ENCODE measurements at regions not wholly inside any gene's neighbourhood (a gene's known extent, or its start where the extent isn't known, plus 50 kb on each side); places are given as distances from the start of the nearest gene placed in this dataset.

- TF ChIP-seq NONO (IDR thresholded peaks at IDR 0.05) (no peak), NONO (CRISPR knock-in tag; conservative IDR thresholded peaks at IDR 0.05) (no peak), ZNF777 (CRISPR knock-in tag; IDR thresholded peaks at IDR 0.05) (no peak), KDM5A (IDR thresholded peaks at IDR 0.05; ENCODE audit: borderline replicate concordance, low read length) (no peak), ZNF781 (CRISPR knock-in tag; IDR thresholded peaks at IDR 0.05; ENCODE audit: borderline replicate concordance, not compliant biosample characterization) (no peak), SNAPC2 (CRISPR knock-in tag; IDR thresholded peaks at IDR 0.05) (no peak)
Measured at GRCh38 chr2:215672406-215672805, 236.5 kb upstream of the FN1 start (continued).

- POLR2A ChIA-PET: interaction anchor here (0.7 kb wide), 1 partner anchor 157 kb away, joined by 3 read pairs; no protein-coding TSS in a partner anchor
- intact Hi-C loops (cut with micrococcal nuclease; ENCODE audit: unreplicated experiment): no loop called here
- DNase-seq (ENCODE audit: low spot score): no peak
- Histone ChIP-seq H3K27me3 (ENCODE audit: control insufficient read depth in 1 of 2, insufficient read depth in 2 of 2, low read length in 2 of 2) (no peaks in the 10 kb centered on the region), H3K27ac (ENCODE audit: extremely low read length, insufficient read depth, low read length) (no peak overlapping the region), H3K79me2 (ENCODE audit: insufficient read depth, low read length) (no peaks in the 10 kb centered on the region), H3K4me2 (ENCODE audit: low read depth, low read length) (no peak overlapping the region), H3K9ac (ENCODE audit: insufficient read depth, low read depth, low read length) (no peak overlapping the region), H2AFZ (ENCODE audit: low read length) (no peak overlapping the region), H3K4me3 (replicated peaks in 1 of 3; ENCODE audit: insufficient read depth in 1 of 3, low read depth in 2 of 3, low read length in 3 of 3) (no peak overlapping the region), H3K36me3 (replicated peaks in 1 of 2; ENCODE audit: control insufficient read depth in 1 of 2, insufficient read depth in 2 of 2, low read length in 2 of 2) (no peaks in the 10 kb centered on the region), H4K20me1 (ENCODE audit: insufficient read depth, low read length) (no peaks in the 10 kb centered on the region), H3K9me3 (ENCODE audit: low read length) (no peaks in the 10 kb centered on the region), H3K4me1 (ENCODE audit: insufficient read depth, low read length) (peaks cover 23% of the 10 kb centered on the region)
- no peak for FAIRE-seq
- WGBS (ENCODE audit: low lambda C conversion rate): 99% methylated on average over 6 of the region's 6 CpGs
- CTCF ChIA-PET (ENCODE audit: low intra/inter-chr PET ratio, low total read pairs): no interaction called here
- BruUV-seq (replicated peaks): no TSS peak
- no peak for ATAC-seq
- in situ Hi-C loops (cut with HindIII; ENCODE audit: extremely low pct_ligation_motif_present, low pct_unique_long_range_greater_than_20kb): no loop called here
- no peak for TF ChIP-seq KLF12 (CRISPR knock-in tag; IDR thresholded peaks at IDR 0.05; ENCODE audit: borderline replicate concordance)
- TF ChIP-seq MTERF4 (CRISPR knock-in tag; IDR thresholded peaks at IDR 0.05): no peak
- no peak for TF ChIP-seq RORA (CRISPR knock-in tag; IDR thresholded peaks at IDR 0.05)
- TF ChIP-seq ARNTL (CRISPR knock-in tag; IDR thresholded peaks at IDR 0.05): no peak
- no peak for TF ChIP-seq HMGXB3 (CRISPR knock-in tag; IDR thresholded peaks at IDR 0.05; ENCODE audit: borderline replicate concordance)
- TF ChIP-seq MYC (CRISPR knock-in tag; IDR thresholded peaks at IDR 0.05; ENCODE audit: borderline replicate concordance): no peak
- no peak for TF ChIP-seq ZSCAN12 (CRISPR knock-in tag; IDR thresholded peaks at IDR 0.05)
- no peak for TF ChIP-seq ZNF543 (CRISPR knock-in tag; IDR thresholded peaks at IDR 0.05)
- no peak for TF ChIP-seq ZC3H13 (CRISPR knock-in tag; IDR thresholded peaks at IDR 0.05)
- no peak for TF ChIP-seq POLR2G (IDR thresholded peaks at IDR 0.05; ENCODE audit: low read depth, low read length)
- TF ChIP-seq SALL2 (CRISPR knock-in tag; IDR thresholded peaks at IDR 0.05): no peak
- no peak for TF ChIP-seq MAZ (IDR thresholded peaks at IDR 0.05; ENCODE audit: borderline replicate concordance, low read depth, low read length)
- no peak for TF ChIP-seq MAZ (CRISPR knock-in tag; IDR thresholded peaks at IDR 0.05; ENCODE audit: low read depth)
Measured at GRCh38 chr2:215671691-215672090, 235.8 kb upstream of the FN1 start.

All from HepG2 (cell line).